GM10266 (cell line): ENCODE measurements at regions not wholly inside any gene's neighbourhood (a gene's known extent, or its start where the extent isn't known, plus 50 kb on each side); places are given as distances from the start of the nearest gene placed in this dataset.

Source experiments
- DNase-seq: peaks from one replicate; pipeline ENCODE4 v3.0.0; 2012; ENCODE audit errors: extremely low spot score
- CTCF ChIP-seq: IDR thresholded peaks from 2 replicates; pipeline ENCODE4 v1.5.1; 2012; ENCODE audit warnings: mild to moderate bottlenecking, low read depth; ENCODE audit not compliant: control insufficient read depth, insufficient read depth; ENCODE audit errors: missing control alignments

GRCh38 chr5:3542769-3543168 lies 52.9 kb upstream of the IRX1 start:
- no peak for DNase-seq
- no peak for TF ChIP-seq CTCF

- no peak for TF ChIP-seq CTCF
- DNase-seq: no peak
Measured at GRCh38 chr5:3542158-3542557, 53.5 kb upstream of the IRX1 start.

- no peak for DNase-seq
- TF ChIP-seq CTCF: no peak
Measured at GRCh38 chr5:3538886-3539285, 56.7 kb upstream of the IRX1 start.

- DNase-seq: no peak
- TF ChIP-seq CTCF: no peak
Measured at GRCh38 chr5:3537942-3538341, 57.7 kb upstream of the IRX1 start.

GRCh38 chr5:3535414-3536211 lies 60.0 kb upstream of the IRX1 start:
- TF ChIP-seq CTCF: no peak
- DNase-seq: no peak

- TF ChIP-seq CTCF: no peak
- no peak for DNase-seq
Measured at GRCh38 chr5:3534997-3535396, 60.6 kb upstream of the IRX1 start.

GRCh38 chr5:3531320-3531986 lies 64.2 kb upstream of the IRX1 start:
- TF ChIP-seq CTCF: no peak
- DNase-seq: no peak
